HG03565 (cell line): ENCODE measurements at regions not wholly inside any gene's neighbourhood (a gene's known extent, or its start where the extent isn't known, plus 50 kb on each side); places are given as distances from the start of the nearest gene placed in this dataset.

ENCODE experiments used
- ATAC-seq: cut with Tn5 transposase; IDR thresholded peaks from one replicate; pipeline ENCODE4 v1.9.1; 2021; ENCODE audit warnings: mild to moderate bottlenecking, moderate library complexity; ENCODE audit not compliant: unreplicated experiment

GRCh38 chr20:7470912-7471311, 469.3 kb downstream of the HAO1 start:
- no peak for ATAC-seq

DNA sequence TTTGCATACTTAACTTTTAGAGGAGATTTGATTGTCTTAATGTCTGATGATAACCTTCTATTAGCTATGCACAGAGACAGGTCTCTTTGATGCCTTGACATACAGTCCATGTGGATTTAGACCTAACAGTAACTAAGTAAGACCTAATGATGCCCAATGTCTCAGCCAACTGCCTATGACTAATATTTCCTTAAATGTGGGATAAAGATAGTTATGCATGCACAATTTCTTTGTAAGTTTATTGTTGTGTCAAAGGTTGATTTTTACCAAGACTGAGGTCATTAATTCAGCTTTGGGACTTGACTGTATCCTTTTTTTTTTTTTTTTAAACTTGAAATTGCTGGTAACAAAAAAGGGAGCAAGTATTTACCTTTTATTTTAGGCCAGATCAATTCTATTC, 450.0 kb downstream of the HAO1 start:
- no peak for ATAC-seq

DNA sequence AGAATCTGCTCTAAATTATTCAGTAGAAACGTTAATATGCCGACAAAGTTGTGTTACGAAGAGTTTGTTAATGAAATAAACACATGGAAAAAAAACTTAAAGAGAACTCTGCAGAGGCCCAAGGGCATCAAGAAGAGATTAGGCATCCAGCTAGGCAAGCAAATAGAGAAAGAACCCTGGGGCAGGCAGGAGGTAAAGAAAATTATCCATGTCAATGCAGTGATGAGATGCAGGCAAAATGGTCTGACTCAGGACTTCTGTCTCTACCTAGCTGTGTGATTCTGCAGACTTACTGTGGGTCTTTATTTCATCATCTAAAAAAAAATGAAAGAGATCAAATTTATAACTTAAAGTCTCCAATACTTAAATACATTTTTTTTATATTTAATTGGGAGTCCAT, 448.0 kb downstream of the HAO1 start:
- ATAC-seq = no peak

DNA sequence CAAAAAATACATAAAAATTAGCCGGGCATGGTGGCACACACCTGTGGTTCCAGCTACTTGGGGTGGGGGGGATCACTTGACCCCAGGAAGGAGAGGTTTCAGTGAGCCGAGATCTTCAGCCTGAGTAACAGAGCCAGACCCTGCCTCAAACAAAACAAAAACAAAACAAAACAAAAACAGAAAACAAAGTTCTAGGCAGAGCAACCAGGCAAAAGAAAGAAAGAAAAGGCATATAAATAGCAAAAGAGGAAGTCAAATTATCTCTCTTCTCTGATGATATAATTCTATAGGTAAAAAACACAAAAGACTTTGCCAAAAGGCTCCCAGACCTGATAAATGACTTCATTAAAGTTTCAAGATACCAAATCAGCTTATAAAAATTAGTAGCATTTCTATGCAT, 446.9 kb downstream of the HAO1 start:
- ATAC-seq = no peak

DNA sequence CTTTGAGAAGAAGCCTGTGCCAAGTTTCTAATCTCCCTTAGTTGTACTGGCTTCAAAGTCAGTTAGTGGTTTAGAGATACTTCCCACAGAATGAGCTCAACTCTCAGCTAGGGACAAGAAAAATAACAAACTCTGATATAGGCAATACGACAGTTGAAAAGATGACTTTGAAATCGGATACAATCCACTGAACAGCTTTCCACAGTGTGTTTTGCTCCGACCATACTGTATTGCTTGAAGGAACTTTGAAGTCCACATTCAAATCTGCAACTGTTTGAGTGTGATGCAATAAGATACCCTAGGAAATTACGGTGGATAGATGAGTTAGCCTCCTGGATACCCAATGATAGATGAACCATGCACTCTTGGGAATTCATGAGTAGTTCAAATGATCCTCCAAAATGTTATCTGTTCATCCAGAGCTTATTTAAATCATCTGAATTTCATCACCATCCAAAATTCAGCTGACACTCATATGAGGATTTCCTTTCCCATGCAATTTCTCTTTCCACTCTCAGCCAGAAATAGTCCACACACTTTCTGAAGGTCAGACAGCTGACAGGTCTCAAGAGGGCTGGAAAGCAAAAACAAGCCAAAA, 443.8 kb downstream of the HAO1 start:
- no peak for ATAC-seq

GRCh38 chr20:7497985-7498384, 442.3 kb downstream of the HAO1 start:
- ATAC-seq = no peak

- ATAC-seq = no peak
Measured at GRCh38 chr20:7499201-7499600, 441.1 kb downstream of the HAO1 start.

- ATAC-seq = no peak
Measured at GRCh38 chr20:7500231-7500663, 440.0 kb downstream of the HAO1 start.

GRCh38 chr20:7503501-7503900, 436.8 kb downstream of the HAO1 start:
- ATAC-seq = no peak

- ATAC-seq = peak; percentile 46
Measured at GRCh38 chr20:7505152-7505834, 435.0 kb downstream of the HAO1 start.

- ATAC-seq = no peak
Measured at GRCh38 chr20:7505835-7506221, 434.4 kb downstream of the HAO1 start.

DNA sequence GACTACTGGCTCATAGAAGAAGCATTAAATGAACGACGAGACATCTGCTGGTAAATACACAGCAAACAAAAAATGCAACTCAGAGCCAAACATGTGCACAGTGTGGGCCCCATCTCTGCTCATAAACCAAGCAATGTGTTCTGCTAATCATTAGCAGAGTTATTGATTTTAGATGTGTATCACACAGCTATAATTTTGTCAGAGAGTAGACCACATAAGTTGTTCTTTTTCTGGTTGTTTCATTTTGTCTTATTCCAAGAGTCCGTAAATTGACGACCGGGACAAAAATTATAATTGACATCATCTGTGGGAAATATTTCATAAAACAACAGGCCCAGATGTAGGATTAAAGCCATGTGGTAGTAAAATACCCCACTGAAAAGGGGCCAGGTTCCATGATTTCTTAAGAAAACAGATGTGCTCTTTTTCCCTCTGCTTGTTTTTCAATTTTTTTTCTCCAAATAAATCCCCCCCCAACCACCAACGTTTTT, 423.6 kb downstream of the HAO1 start:
- ATAC-seq = no peak

- ATAC-seq = no peak
Measured at GRCh38 chr20:7520361-7520760, 419.9 kb downstream of the HAO1 start.

GRCh38 chr20:7523288-7523687, 417.0 kb downstream of the HAO1 start:
- no peak for ATAC-seq

GRCh38 chr20:7540018-7540417, 400.2 kb downstream of the HAO1 start:
- ATAC-seq = no peak

DNA sequence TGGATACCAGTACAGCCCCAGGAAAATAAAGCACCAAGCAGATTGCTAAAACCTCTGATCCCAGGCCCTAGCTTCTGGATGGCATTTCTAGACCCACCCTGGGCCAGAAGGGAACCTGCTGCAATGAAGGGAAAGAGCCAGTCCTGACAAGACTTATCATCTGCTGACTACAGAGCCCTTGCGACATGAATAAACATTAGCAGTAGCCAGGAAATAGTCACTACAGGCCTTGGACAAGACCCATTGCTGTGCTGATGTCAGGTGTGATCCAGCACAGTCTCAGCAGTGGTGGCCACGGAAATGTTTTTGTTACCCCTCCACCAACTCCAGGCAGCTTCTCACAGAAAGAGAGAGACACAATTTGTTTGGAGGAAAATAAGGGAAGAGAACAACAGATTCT, 399.3 kb downstream of the HAO1 start:
- no peak for ATAC-seq

DNA sequence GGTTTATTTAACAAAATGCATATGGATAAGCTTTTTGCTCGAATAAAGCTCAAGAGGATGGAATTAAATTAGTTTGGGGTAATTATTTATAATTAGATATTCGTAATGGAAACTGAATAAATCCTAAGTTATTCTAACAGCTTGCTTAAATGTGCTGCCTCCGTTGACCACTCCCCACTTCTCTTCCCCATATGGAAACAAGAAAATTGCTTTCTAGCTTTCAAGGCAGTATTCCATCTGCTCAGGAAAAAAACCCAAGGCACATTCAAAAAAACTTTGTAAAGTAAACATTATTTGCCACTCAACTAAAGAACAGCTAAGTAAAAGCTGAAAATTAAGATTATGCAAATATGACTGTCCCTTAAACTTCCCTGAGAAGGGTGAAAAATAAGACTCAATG, 369.2 kb downstream of the HAO1 start:
- no peak for ATAC-seq

- ATAC-seq = no peak
Measured at GRCh38 chr20:7571521-7572055, 368.7 kb downstream of the HAO1 start.

- ATAC-seq = no peak
Measured at GRCh38 chr20:7579888-7580287, 360.4 kb downstream of the HAO1 start.

DNA sequence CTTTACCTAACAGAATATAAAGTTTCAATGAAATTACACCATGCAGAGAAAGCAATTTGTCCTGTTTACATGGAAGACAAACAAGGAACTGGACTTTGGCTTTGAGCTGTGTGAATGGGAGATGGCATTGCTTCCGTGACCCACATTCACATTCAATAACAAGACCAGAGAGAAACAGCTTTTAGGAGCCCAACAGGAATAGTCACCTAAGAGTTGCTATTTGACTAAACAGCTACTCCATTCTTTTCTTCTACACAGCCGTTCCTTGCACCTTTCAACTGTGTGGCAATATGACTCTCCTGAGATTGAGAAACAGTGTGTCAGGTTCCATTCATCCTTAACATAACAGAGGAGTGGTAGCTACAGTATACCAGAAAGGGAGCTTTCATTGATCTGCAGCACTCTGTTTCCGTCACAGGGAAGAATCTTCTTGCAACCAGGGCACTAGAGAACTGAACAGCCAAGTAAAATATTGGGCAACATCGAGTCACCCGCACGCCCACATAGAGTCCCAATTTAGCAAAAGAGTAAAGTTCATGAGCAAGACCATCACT, 355.1 kb downstream of the HAO1 start:
- no peak for ATAC-seq

DNA sequence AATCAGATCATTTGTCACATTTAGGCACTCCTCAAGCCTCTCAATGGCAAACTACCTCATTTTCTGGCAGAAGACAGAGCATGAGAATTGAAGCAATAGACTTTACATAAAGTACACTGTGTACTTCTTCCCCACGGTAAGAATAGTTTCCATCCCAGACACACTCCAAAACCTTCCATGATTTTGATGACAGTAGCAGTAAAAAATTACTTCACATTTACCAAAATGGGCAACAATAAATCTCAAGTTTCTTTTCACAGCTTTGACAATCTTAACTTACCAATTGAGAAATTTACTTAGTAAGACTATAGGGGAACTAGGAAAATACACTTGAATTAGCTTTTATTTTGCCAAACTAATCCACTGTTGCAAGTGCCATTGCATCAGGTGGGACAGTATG, 353.8 kb downstream of the HAO1 start:
- ATAC-seq = no peak

DNA sequence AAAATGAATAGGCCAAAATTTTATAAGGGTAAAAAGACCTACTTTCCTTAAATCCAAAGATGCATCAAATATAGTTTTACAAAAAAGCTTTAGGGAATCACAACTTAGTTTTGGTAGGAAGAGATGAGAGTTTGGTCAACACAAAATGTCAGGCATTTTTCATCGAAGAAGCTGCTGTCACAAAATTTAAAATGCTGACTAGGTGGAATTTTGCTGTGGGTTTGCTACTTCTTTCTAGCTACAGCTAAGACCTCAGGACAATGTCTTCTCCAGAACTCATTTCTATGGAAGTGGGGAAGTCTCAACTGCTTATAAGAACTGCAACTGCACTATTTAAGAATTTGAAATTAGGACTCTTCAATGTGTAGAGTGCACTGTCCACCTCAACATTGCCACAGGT, 351.1 kb downstream of the HAO1 start:
- no peak for ATAC-seq
